ENCODE measurements at regions not wholly inside any gene's neighbourhood (a gene's known extent, or its start where the extent isn't known, plus 50 kb on each side); places are given as distances from the start of the nearest gene placed in this dataset.

DNA sequence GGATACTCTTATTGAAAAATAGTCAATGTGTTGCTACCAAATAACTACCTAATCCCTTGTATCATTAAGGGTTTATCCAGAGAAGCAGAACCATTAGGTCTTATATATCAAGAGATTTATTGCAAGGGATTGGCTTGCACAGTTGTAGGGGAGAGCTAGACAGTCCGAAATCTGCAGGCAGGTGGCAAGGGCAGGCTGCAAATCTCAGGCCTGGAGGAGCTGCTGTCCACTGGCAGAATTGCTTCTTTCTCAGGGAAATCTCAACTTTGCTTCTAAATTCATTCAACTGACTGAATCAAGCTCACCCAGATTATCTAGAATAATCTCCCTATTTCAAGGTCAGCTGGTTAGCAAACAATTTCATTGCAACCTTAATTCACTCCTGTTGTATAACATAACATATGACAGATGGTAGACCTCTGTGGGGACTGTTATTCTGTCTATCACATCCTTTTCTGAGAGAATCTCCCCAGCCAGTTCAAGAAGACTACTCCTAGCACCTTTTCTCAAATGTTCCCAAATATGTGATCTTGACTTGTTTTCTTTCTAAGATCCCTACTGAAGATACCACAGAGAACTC is 194.2 kb downstream of the NHLRC3 start:
- TF ChIP-seq, protein P1, sequence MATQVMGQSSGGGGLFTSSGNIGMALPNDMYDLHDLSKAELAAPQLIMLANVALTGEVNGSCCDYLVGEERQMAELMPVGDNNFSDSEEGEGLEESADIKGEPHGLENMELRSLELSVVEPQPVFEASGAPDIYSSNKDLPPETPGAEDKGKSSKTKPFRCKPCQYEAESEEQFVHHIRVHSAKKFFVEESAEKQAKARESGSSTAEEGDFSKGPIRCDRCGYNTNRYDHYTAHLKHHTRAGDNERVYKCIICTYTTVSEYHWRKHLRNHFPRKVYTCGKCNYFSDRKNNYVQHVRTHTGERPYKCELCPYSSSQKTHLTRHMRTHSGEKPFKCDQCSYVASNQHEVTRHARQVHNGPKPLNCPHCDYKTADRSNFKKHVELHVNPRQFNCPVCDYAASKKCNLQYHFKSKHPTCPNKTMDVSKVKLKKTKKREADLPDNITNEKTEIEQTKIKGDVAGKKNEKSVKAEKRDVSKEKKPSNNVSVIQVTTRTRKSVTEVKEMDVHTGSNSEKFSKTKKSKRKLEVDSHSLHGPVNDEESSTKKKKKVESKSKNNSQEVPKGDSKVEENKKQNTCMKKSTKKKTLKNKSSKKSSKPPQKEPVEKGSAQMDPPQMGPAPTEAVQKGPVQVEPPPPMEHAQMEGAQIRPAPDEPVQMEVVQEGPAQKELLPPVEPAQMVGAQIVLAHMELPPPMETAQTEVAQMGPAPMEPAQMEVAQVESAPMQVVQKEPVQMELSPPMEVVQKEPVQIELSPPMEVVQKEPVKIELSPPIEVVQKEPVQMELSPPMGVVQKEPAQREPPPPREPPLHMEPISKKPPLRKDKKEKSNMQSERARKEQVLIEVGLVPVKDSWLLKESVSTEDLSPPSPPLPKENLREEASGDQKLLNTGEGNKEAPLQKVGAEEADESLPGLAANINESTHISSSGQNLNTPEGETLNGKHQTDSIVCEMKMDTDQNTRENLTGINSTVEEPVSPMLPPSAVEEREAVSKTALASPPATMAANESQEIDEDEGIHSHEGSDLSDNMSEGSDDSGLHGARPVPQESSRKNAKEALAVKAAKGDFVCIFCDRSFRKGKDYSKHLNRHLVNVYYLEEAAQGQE (IDR thresholded peaks at IDR 0.05; ENCODE audit: insufficient read depth in 1 of 2, low read depth in 2 of 2, low read length in 2 of 2) = no peak
- TF ChIP-seq TAF1 (IDR thresholded peaks at IDR 0.05; ENCODE audit: borderline replicate concordance, insufficient read depth, low read length) = no peak
- TF ChIP-seq POLR2AphosphoS5 (IDR thresholded peaks at IDR 0.05; ENCODE audit: low read depth, low read length) = no peak
- no peak for TF ChIP-seq SIN3A (IDR thresholded peaks at IDR 0.05; ENCODE audit: borderline replicate concordance, insufficient read depth, low read length)
- no peak for TF ChIP-seq FOXP2 (optimal IDR thresholded peaks at IDR 0.05; ENCODE audit: borderline replicate concordance, extremely low read depth, extremely low read length, insufficient read depth)

DNA sequence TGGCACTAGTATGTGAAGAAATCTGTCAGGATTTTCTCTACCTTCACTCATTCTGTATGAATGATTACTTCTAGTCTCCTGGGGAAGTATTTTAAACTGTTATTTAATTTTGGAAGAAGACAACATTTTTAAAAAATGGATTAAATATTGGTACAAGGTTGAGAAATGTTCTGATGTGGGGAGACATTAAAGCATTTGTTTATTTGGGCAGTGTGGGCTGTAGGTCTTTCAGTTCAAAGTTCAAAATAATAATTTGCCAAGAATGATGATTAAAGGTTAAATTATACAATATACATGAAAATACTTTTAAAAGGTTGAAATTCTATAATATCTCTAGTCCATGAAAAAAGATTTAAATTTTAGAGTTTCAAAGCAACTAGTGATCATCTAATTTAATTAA is 194.7 kb downstream of the NHLRC3 start:
- TF ChIP-seq, protein P1 (IDR thresholded peaks at IDR 0.05; ENCODE audit: insufficient read depth in 1 of 2, low read depth in 2 of 2, low read length in 2 of 2) = no peak
- no peak for TF ChIP-seq SIN3A (IDR thresholded peaks at IDR 0.05; ENCODE audit: borderline replicate concordance, insufficient read depth, low read length)
- TF ChIP-seq TAF1 (IDR thresholded peaks at IDR 0.05; ENCODE audit: borderline replicate concordance, insufficient read depth, low read length) = no peak
- TF ChIP-seq POLR2AphosphoS5 (IDR thresholded peaks at IDR 0.05; ENCODE audit: low read depth, low read length) = no peak
- no peak for TF ChIP-seq FOXP2 (optimal IDR thresholded peaks at IDR 0.05; ENCODE audit: borderline replicate concordance, extremely low read depth, extremely low read length, insufficient read depth)

DNA sequence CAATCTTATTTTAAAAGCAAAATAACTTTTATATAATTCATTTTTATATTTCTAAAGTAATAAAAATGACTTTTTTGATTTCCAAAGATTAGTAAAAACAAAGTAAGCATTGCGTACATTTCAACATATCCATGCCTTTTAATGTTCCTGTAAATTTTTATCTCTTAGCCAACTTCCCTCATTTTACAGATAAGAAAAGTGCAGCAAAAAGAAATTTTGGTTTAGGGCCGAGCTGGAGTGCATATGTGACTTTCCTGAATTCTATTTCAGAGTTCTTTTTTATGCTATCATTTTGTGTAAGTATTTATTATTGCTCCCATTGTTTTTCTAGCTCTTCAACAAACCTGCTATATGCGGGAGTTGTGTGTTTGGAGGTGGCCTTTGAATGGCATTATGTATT is 195.3 kb downstream of the NHLRC3 start:
- TF ChIP-seq SIN3A (IDR thresholded peaks at IDR 0.05; ENCODE audit: borderline replicate concordance, insufficient read depth, low read length) (no peak), POLR2AphosphoS5 (IDR thresholded peaks at IDR 0.05; ENCODE audit: low read depth, low read length) (no peak), FOXP2 (optimal IDR thresholded peaks at IDR 0.05; ENCODE audit: borderline replicate concordance, extremely low read depth, extremely low read length, insufficient read depth) (no peak), TAF1 (IDR thresholded peaks at IDR 0.05; ENCODE audit: borderline replicate concordance, insufficient read depth, low read length) (no peak)
- TF ChIP-seq, protein P1 (IDR thresholded peaks at IDR 0.05; ENCODE audit: insufficient read depth in 1 of 2, low read depth in 2 of 2, low read length in 2 of 2) = no peak

DNA sequence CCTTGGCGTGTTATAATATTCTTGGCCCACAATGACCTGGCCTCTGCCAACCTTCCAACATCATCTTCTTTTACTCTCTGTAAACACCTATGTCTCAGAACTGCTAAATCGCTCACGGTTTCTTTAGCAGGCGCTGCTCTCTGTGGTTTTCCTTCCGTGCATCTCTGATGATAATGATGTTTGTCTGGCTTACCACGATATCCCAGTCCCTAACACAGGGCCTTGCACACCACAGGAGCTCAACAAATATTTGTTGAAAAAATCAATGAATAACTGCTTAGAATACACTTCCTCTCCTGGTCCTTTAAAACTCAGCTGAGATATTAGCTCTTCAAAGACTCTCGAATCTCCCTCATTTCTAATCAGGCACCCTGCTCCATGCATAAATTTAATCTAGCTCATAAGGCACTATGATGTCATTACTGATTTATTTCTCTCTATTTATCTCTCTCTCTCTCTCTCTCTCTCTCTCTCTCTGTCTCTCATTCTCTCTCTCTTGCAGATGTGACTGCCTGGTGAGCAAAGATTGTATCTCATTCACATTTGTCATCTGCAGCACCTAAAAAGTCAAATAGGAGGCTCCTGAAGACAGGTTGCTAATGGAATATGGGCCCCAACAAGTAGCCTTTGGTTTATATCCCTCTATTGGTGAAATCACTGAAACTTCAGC is 206.4 kb downstream of the NHLRC3 start:
- TF ChIP-seq FOXP2 (optimal IDR thresholded peaks at IDR 0.05; ENCODE audit: borderline replicate concordance, extremely low read depth, extremely low read length, insufficient read depth) (no peak), TAF1 (IDR thresholded peaks at IDR 0.05; ENCODE audit: borderline replicate concordance, insufficient read depth, low read length) (no peak), SIN3A (IDR thresholded peaks at IDR 0.05; ENCODE audit: borderline replicate concordance, insufficient read depth, low read length) (no peak), POLR2AphosphoS5 (IDR thresholded peaks at IDR 0.05; ENCODE audit: low read depth, low read length) (no peak)
- TF ChIP-seq, protein P1 (IDR thresholded peaks at IDR 0.05; ENCODE audit: insufficient read depth in 1 of 2, low read depth in 2 of 2, low read length in 2 of 2) = no peak
